SK-N-MC (cell line): ENCODE measurements at regions not wholly inside any gene's neighbourhood (a gene's known extent, or its start where the extent isn't known, plus 50 kb on each side); places are given as distances from the start of the nearest gene placed in this dataset.

ENCODE experiments used
- DNase-seq: peaks from one replicate; pipeline ENCODE4 v3.0.0-alpha.2; 2011; ENCODE audit warnings: low read depth, low spot score
- H3K27ac ChIP-seq: fragments of 200-600 bp; sonication (generic); 2 replicates; pipeline ENCODE4 v1.5.1; 2016; ENCODE audit warnings: mixed run types
- H3K36me3 ChIP-seq: fragments of 200-600 bp; sonication (generic); 2 replicates; pipeline ENCODE4 v1.6.1; 2017; ENCODE audit warnings: antibody characterized with exemption, low read length, mixed read lengths; ENCODE audit not compliant: insufficient read depth
- H3K4me3 ChIP-seq: fragments of 200-600 bp; sonication (generic); 2 replicates; pipeline ENCODE4 v1.5.1; 2016
- H3K9ac ChIP-seq: fragments of 200-600 bp; sonication (generic); 2 replicates; pipeline ENCODE4 v1.8.0; 2017; ENCODE audit warnings: mixed run types, mixed read lengths; ENCODE audit not compliant: insufficient read length
- H3K9me3 ChIP-seq: fragments of 200-600 bp; sonication (generic); 2 replicates; pipeline ENCODE4 v1.6.1; 2017; ENCODE audit warnings: low read depth, mild to moderate bottlenecking, antibody characterized with exemption, low read length, moderate library complexity, mixed read lengths
- EZH2 ChIP-seq: fragments of 200-600 bp; sonication (generic); IDR thresholded peaks from one replicate; pipeline ENCODE4 v1.6.1; 2017; ENCODE audit warnings: antibody characterized with exemption
- FOXP2 ChIP-seq: optimal IDR thresholded peaks from 2 replicates; pipeline ENCODE3; 2011; ENCODE audit warnings: mild to moderate bottlenecking, moderate library complexity; ENCODE audit not compliant: insufficient read depth; ENCODE audit errors: extremely low read length, control extremely low read depth
- POLR2AphosphoS5 ChIP-seq: IDR thresholded peaks from 2 replicates; pipeline ENCODE4 v1.6.1; 2012; ENCODE audit warnings: mild to moderate bottlenecking, low read depth, low read length, borderline replicate concordance

DNA sequence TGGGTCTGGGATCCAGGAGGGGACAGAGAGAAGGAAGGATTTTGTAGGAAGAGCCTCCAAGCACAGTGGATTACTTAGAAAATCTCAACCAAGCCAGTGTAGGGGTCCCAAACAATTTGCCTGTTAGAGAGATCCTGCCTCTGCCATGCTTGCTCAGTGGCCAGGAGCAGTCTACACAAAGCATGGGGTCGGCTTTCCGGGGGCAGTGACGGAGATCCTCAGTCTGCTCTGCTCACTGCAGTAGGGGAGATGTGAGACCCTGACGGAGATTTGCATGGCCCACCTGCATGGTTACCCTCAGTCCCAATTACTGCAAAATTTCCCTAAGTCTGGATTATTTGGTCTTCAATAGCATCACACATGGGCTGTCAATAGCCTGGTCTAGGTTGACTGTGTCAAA, 385.2 kb downstream of the CMPK2 start:
- Histone ChIP-seq H3K36me3 (no peaks in the 10 kb centered on the region), H3K4me3 (no peak overlapping the region), H3K9ac (no peak overlapping the region), H3K9me3 (no peaks in the 10 kb centered on the region; the same call in 1 of the 2 replicates), H3K27ac (no peak overlapping the region)
- DNase-seq = no peak
- no peak for TF ChIP-seq EZH2
- no peak for TF ChIP-seq POLR2AphosphoS5
- no peak for TF ChIP-seq FOXP2

DNA sequence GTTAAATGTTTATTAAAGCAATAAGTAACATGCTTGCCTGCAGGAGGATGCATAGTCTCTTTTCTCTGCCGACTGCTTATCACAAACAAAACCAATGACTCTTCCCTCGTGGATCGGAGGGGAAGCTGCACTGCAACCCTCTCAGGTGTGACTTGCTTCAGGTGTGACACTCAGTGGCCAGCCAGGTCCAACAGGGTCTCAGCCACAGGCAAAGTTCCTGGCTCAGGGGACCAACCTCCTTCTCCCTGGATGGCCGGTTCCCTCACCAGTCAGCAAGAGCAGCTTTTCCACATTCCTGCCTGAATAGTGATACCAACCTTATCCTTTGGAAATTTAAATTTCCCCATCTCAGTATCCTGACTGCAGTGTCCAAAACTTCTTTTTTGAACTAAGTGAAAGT, 383.5 kb downstream of the CMPK2 start:
- DNase-seq = no peak
- no peaks in the 10 kb centered on the region for H3K36me3 ChIP-seq
- no peaks in the 10 kb centered on the region; the same call in 1 of the 2 replicates for H3K9me3 ChIP-seq
- H3K4me3 ChIP-seq = no peak overlapping the region
- no peak overlapping the region for H3K9ac ChIP-seq
- TF ChIP-seq POLR2AphosphoS5 = no peak
- TF ChIP-seq FOXP2 = no peak
- no peak for TF ChIP-seq EZH2
- H3K27ac ChIP-seq = no peak overlapping the region

DNA sequence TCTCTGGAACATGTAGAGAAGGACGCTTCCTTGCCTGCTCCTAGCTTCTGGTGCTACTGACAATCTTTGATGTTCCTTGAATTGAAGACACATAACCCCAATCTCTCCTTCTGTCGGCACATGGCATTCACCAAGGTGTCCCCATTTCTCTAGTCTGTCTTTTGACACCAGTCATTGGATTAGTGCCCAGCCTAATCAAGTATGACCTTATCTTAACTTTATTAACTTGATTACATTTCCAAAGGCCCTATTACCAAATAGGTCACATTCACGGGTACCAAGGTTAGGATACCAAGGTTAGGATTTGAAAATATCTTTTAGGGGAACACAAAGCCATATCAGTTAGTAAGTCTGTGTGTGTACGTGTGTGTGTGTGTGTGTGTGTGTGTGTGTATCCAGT, 377.9 kb downstream of the CMPK2 start:
- Histone ChIP-seq H3K4me3 (no peak overlapping the region), H3K36me3 (no peaks in the 10 kb centered on the region), H3K9me3 (no peaks in the 10 kb centered on the region), H3K9ac (no peak overlapping the region), H3K27ac (no peak overlapping the region)
- TF ChIP-seq POLR2AphosphoS5 (no peak), FOXP2 (no peak), EZH2 (no peak)
- no peak for DNase-seq

DNA sequence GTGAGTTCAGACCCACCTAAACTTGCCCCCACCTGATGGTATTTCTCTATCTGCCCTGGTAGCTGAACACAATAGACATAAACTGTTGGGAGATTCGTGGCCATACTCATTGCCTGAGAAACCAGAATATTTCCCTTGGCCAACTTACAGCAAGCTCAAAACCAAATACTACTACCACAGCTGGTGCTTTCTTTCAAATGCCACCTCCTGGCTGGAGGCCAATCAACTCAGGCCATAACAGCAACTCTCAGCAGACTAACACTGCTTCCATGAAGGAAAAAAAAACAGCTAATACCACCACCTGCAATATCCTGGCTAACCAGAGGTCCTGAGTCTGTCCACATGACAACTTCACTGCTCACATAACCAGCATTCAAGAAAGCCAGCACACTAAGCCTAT, 373.1 kb downstream of the CMPK2 start:
- Histone ChIP-seq H3K27ac (no peak overlapping the region), H3K4me3 (no peak overlapping the region), H3K36me3 (no peaks in the 10 kb centered on the region), H3K9me3 (no peaks in the 10 kb centered on the region), H3K9ac (no peak overlapping the region)
- TF ChIP-seq EZH2 = no peak
- TF ChIP-seq FOXP2 = no peak
- no peak for TF ChIP-seq POLR2AphosphoS5
- no peak for DNase-seq

DNA sequence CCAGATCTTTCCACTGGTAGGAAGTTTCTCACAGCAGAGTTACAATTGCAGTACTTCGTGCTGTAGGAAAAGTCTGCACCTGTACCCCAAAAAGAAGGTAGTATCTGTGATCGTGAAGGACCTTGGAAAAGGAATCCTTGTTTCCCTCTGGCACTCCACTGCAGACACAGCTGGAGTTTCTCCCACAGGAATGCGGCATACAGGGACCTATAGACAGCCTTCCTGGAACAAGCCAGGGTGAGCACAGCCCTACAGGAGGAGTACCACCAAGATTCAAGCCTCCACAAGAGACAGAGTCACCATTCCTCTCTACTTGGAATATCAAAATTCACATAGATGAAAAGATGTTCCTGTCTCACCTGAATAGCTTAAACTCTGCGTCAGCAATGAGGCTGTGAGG, 372.4 kb downstream of the CMPK2 start:
- Histone ChIP-seq H3K27ac (no peak overlapping the region), H3K9me3 (no peaks in the 10 kb centered on the region), H3K9ac (no peak overlapping the region), H3K4me3 (no peak overlapping the region), H3K36me3 (no peaks in the 10 kb centered on the region)
- TF ChIP-seq FOXP2 = no peak
- TF ChIP-seq EZH2 = no peak
- TF ChIP-seq POLR2AphosphoS5 = no peak
- DNase-seq = no peak

DNA sequence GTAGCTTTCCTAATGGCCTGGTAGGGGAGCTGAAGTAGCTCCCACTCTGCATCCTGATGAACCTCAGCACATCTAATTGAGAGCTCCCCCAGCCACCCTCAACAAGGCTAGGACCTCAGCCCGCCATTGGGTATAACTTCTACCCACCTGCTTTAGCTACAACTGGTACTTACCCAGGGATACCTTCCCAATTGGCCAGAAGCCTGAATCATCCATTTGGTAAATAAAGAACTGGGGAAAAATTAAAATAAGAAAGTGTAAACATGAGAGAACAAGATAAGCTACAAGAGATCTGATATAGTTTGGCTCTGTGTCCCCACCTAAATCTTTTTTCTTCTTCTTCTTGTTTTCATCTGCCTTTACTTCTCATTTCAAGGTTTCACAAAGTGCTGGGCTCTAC, 372.0 kb downstream of the CMPK2 start:
- no peak for DNase-seq

GRCh38 chr2:6495466-6495865, 370.2 kb downstream of the CMPK2 start:
- TF ChIP-seq FOXP2 = no peak
- no peak for TF ChIP-seq EZH2
- TF ChIP-seq POLR2AphosphoS5 = no peak
- H3K9me3 ChIP-seq = no peaks in the 10 kb centered on the region
- H3K9ac ChIP-seq = no peak overlapping the region
- no peaks in the 10 kb centered on the region for H3K36me3 ChIP-seq
- DNase-seq = no peak
- no peak overlapping the region for H3K4me3 ChIP-seq
- H3K27ac ChIP-seq = no peak overlapping the region

More for the DNA sequence above, 372.0 kb downstream of the CMPK2 start:
- Histone ChIP-seq H3K27ac (no peak overlapping the region), H3K9ac (no peak overlapping the region), H3K36me3 (no peaks in the 10 kb centered on the region), H3K9me3 (no peaks in the 10 kb centered on the region), H3K4me3 (no peak overlapping the region)
- no peak for TF ChIP-seq FOXP2
- TF ChIP-seq EZH2 = no peak
- no peak for TF ChIP-seq POLR2AphosphoS5

- no peaks in the 10 kb centered on the region for H3K9me3 ChIP-seq
- no peak overlapping the region for H3K9ac ChIP-seq
- TF ChIP-seq POLR2AphosphoS5 (no peak), FOXP2 (no peak), EZH2 (no peak)
- H3K27ac ChIP-seq = no peak overlapping the region
- no peaks in the 10 kb centered on the region for H3K36me3 ChIP-seq
- no peak for DNase-seq
- no peak overlapping the region for H3K4me3 ChIP-seq
Observed at GRCh38 chr2:6496376-6496775, 369.3 kb downstream of the CMPK2 start.

- TF ChIP-seq FOXP2 (no peak), EZH2 (no peak), POLR2AphosphoS5 (no peak)
- DNase-seq = no peak
- H3K36me3 ChIP-seq = no peaks in the 10 kb centered on the region
- H3K9ac ChIP-seq = no peak overlapping the region
- no peak overlapping the region for H3K4me3 ChIP-seq
- no peaks in the 10 kb centered on the region for H3K9me3 ChIP-seq
- no peak overlapping the region for H3K27ac ChIP-seq
Observed at GRCh38 chr2:6497048-6497447, 368.7 kb downstream of the CMPK2 start.

DNA sequence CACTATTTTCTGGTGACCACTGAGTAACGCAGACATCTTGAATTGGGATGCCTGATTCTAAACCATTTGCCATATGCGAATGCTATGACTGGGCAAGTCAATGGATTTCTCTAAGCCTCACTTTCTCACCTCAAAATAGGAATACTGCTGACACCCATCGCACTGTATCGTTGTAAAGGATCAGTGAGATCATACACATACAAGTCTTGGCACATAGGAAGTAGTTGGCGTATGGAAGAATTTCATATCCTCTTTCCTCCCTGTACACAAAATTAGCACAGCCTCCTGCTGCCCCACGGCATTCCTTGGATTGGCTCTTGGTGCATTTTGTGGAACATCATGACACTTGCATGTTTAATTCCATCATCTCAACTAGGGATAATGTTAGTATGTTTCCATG, 366.9 kb downstream of the CMPK2 start:
- no peak for DNase-seq
- H3K36me3 ChIP-seq = no peaks in the 10 kb centered on the region
- no peak overlapping the region for H3K4me3 ChIP-seq
- H3K9ac ChIP-seq = no peak overlapping the region
- no peak overlapping the region for H3K27ac ChIP-seq
- no peak for TF ChIP-seq EZH2
- no peak for TF ChIP-seq FOXP2
- no peaks in the 10 kb centered on the region for H3K9me3 ChIP-seq
